HG03342 (cell line): ENCODE measurements at regions not wholly inside any gene's neighbourhood (a gene's known extent, or its start where the extent isn't known, plus 50 kb on each side); places are given as distances from the start of the nearest gene placed in this dataset.

ENCODE experiments used
- ATAC-seq: cut with Tn5 transposase; IDR thresholded peaks from one replicate; pipeline ENCODE4 v1.9.1; 2021; ENCODE audit warnings: mild to moderate bottlenecking, moderate library complexity; ENCODE audit not compliant: unreplicated experiment

DNA sequence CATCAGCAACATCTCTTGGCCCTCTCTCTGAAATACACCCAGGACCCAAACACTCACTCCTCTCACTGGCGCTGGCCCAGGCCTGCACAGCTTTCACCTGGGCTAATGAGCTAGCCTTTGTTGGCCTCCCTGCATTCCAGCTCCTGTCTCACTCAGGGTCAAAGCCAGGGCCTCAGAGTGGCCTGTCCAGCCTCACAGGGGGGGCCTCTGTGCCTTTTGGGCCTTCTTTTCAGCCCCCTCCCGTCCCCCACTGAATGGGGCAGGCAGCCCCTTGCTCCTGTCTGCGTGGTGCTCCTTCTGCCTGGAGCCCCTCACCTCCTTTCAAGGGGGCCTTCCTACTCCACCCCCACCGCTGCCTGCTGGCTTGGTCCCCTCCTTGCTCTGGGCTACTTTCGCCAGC is 59.0 kb upstream of the PRR23E start:
- no peak for ATAC-seq

DNA sequence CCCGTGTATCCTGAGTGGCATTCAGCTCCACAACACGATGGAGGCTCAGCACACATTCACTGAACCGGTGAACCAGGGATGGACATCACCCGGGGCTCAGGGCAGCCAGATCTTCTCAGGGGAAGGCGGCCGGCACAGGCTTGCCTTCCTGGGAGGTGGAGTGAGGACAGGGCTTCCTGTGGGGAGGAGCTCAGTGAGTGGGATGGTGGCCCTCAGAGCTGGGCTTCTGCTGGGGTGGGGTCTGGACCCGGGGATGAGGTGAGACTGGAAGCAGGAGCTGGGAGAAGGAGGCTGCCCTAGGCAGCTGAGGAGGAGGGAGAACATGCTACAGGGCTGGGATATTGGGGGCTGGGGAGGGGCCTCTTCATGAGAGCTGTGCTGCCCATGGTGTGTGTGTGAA is 58.5 kb upstream of the PRR23E start:
- no peak for ATAC-seq

DNA sequence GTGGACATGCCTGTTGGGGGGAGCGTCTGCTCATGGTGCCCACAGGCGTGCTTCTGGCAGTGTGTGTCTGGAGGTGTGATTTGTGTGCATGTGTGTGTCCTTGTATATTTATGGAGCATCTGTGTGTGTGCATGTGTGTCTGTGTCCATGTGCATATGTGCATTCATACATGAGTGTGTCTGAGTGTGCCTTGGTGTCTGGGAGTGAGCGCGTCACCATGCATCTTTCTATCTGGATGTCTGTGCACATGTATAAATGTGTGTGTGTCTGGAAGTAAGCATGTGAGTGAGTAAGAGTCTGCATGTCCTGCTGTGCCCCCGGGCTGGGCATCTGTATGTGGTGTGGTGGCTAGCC is 58.1 kb upstream of the PRR23E start:
- ATAC-seq = no peak

DNA sequence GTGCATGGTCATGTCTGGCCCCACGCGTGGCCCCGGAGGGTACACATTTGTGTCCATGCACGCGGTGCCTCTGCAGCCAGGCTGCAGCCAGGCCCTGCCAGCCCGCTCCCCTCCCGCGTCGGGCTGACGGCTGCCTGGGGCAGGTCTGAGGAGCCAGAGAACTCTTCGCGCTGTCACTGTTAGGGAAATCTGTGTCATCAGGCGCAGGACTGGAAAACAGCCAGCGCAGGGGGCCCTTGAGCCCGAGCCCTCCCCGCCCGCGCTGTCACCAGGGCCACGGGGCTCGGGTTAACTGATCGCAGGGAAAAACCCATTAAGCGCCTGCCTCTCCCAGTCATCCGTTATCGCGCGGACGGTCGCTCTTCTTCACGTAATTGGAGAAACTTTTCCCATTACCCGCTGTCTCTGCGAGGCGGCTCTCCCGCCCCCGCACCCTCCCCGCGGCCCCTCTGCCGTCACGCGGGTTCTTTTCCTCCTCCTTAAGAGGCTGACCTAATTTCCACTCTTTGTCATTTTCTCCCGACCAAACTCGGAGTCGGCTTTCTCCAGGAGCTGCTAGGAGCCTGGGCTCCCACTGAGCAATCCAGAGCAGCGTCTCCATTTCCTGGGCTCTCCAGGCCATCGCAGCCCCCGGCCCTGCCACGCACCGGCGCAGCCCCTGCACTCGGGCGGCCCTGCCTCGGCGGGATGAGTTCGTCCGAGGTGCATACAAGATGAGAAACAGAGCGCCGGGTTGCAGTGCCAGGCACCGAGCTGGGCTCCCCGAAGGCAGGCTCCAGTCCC is 57.5 kb upstream of the PRR23E start:
- ATAC-seq = no peak

DNA sequence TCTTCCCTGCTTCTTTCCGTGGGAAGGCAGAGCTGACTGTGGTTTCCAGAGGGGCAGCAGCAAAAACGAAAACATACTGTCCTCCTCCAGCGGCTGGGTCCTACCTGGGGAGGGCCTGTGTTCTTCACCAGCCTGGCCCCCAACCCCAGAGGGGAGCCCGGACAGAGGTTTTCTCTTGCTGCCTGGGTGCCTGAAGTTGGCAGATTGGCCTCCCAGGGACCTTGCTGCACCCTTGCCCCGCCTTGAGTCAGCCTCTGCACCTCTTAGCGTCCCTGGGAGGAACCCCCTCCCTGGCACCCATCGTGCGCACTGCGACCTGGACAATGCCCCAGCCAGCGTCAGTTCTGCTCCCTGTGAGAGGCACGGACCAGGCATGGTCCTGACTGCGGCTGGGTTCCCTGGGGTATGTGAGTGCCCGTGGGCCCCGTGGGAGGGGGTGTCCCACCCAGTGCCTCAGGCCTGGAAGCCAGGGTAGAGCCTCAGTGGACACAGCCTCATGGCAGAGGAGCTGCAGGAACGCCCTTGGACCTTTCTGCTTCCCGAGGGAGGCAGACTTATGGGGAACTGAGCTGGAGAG is 56.8 kb upstream of the PRR23E start:
- no peak for ATAC-seq

DNA sequence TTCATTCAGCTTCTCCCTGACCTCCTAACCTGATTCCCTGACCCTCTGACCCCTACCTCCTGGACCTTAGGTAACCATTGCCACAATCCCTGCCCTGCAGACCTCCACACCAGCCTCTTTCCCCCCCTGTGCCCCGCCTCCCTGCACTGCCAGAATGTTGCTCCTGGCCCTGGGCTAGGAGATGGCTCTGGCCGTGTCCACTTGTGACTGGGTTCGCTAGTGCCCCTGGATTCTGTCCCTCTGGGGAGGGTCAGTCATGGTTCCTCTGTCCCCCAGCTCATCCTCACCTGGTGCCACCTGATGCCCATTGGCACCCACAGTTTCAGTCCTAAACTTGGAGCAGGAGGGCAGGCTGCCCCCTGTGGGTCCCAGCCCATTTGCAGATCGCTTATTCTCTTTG is 56.2 kb upstream of the PRR23E start:
- no peak for ATAC-seq

DNA sequence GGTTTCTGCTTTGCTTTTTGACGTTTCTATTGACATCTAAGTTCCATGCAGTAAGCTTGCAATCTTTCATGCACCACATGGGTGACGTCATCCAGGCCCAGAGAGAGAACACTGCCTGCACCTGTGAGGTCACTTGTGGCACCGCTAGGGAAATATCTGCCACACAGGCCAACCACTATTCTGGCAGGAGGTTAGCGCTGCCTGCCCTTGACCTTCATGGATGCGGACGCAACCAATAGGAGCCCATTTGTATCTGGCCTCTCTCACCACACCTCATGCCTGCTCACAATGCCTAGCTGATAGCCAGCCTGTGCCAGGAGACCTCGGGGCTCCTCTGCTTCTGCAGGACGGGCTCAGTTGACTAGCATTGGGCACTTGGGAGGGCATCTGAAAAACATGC is 55.8 kb upstream of the PRR23E start:
- no peak for ATAC-seq

DNA sequence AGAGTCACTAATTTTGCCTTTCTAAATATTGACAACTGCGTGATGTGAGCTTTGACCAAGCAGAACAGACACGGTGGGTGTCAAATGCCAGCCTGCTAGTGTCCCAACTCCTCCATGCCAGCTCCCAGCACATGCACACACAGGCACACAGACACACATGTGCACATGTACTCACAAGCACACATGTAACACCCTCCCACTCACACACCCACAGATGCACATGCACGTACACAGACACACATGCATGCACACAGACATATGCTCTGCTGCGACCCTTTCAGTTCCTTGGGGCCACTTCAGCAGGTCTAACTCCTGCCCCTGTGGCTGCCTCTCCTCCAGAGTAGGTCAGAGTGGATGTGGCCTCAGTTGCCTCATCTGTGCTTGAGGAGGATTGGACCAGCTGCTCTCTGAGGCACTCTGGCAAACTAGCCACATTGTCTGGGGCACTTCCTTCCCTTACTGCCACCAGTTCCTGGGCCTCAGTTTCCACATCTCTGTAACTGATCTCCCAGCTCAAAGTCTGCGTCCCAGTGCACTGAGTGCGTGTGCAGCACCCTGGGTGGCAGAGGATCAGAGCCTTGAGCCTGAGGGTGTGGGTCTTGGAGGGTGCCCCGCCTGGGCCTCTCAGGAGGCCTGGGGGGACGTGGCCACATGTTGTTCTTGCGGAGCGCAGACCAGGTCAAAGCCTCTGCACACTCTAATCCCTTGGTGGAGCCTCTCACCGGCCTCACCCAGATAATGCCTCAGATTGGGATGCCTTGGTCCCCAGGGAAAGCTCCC is 55.0 kb upstream of the PRR23E start:
- no peak for ATAC-seq

DNA sequence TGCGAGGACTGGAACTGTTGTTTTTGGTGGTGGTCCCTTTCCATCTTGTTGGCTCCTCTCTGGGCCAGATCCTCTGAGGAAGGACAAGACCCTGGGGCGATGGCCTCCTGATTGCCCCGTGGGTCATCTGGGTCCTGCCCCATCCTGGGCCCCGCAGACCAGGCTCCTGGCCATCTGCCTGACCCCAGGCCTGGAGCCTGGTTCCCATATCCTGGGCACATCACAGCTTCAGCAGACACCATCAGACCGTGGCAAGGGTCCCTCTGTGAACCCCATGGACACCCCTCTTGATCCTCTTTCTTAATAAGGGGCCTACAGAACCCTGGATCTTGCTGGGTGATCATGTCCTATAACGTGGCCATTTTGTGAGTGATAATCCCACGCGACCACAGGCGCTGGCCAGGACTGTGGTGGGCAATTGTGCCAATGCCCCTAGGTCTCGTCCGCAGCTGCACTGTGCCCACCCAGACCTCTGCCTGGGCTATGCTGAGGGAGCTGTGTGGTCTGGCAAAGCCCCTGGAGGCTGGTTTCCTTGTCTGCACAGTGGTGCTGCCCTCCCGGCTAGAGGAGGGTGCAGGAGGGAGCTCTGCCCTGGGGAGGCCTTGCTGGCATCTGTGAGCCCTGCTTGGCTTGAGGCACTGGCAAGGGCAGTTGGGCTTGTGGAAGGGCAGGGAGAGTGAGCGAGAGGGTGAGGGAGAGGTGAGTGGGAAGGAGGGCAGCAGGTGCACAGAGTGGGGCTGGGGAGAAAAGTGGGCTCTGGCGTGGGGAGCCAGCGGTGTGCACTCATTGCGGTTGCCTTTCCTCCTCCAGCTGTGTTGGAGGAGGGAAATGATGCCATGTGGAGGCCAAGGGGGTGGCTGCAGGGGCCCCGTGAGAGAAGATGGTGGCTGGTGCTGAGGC is 53.1 kb upstream of the PRR23E start:
- ATAC-seq = no peak

DNA sequence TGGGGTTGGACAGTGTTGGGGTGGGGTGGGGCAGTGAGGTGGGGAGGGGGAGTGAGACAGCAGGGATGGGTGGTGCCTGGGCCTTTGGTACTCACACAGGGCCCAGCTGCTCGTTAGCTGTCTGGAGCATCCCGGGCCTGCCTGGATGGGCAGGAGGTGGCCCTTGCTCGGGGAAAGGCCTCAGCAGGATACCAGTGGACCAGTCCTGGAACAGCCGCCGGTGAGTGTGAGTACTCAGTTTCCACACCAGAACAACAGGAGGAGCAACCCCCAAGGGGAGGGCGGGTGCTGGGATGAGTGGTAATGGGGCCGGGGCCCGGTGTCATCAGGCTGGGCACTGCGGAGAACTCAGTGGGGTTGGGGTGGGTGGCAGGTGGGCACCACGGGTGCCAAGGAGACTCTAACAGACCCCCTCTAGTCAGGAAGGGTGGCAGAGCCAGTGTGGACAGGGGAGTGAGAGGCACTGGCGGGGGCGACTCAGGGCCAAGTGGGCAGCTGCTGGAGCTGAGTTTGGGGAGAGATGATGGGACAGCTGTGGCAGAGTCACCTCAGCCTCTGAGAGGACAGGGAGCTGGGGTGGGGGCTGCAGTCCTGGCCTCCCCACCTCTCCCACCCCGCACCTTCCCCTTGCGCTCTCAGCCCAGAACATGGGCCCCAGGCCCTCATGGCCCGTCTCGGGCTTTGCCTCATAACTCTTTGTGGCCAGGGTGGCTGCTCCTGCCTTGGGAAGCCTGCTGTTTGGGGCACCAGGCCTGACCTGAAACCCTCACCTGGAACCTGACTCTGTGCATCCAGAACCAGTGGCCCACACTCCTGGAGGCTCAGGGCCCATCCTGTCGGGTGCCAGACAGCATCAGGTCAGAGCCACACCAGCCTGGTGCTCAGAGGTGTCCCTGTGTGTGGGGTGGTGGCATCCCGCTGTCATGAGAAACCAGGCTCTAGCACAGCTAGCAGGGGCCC is 52.1 kb upstream of the PRR23E start:
- no peak for ATAC-seq

DNA sequence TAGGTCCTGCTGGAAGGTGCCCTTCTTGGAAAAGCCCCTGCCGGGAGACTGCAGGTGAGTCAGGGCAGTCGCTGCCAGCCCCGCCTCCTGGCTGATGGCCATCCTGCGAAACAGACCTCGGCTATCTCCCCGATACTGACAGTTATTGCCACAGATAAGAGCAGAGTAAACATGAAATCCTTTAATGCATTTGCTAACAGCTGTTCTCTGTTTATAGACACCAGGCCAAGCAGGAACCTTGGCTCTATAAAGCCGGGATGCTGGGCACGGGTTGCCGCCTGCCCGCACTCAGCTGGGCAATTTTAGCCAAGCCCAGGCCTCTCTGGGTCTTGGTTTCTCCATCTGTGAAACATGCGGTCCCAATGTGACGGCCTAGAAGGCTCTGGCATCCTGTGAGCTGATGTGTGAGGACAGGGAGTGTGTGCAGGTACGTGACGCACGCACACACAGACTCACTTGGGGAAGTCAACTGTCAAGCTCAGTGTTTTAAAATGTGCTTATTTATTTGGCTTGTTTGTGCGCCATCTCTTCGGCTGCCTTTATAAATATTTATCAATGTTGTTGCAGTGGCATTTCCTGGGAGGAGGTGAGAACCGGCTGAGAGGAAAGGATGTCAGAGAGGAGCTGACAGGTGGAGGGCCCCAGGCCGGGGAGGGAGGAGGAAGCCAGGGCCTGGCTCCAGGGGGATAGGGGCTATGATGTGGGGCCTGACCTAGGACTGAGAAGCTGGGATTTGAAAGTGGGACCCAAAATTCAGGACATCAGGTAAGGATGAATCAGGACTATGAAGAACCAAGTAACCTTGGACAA is 50.8 kb upstream of the PRR23E start:
- no peak for ATAC-seq
